ENCODE measurements at regions not wholly inside any gene's neighbourhood (a gene's known extent, or its start where the extent isn't known, plus 50 kb on each side); places are given as distances from the start of the nearest gene placed in this dataset.

- no peak overlapping the region for H3K27ac ChIP-seq
- TF ChIP-seq POLR2AphosphoS5 (IDR thresholded peaks at IDR 0.05) (no peak), CTCF (IDR thresholded peaks at IDR 0.05 in 8 of 11, conservative IDR thresholded peaks at IDR 0.05 in 3 of 11) (no peak), POLR2A (IDR thresholded peaks at IDR 0.05) (no peak)
- no peak for DNase-seq
- no peak overlapping the region for H3K4me3 ChIP-seq
- intact Hi-C loops (cut with DNase I; ENCODE audit: low total_unique reads): no loop called here
- H3K27me3 ChIP-seq (replicated peaks in 1 of 7): no peaks in the 10 kb centered on the region
- no peaks in the 10 kb centered on the region for H3K36me3 ChIP-seq
- H3K9me3 ChIP-seq: no peaks in the 10 kb centered on the region
- no peaks in the 10 kb centered on the region for H3K4me1 ChIP-seq
These were observed 178.1 kb downstream of the DDX3Y start for GRCh38 chrY:13082748-13083147.

GRCh38 chrY:13091575-13091974 is 186.9 kb downstream of the DDX3Y start:
- H3K4me3 ChIP-seq: no peak overlapping the region
- no peaks in the 10 kb centered on the region for H3K36me3 ChIP-seq
- H3K9me3 ChIP-seq: peaks cover 0 to 18% (median 0%) of the 10 kb centered on the region in 8 donors
- DNase-seq: no peak
- no peaks in the 10 kb centered on the region for H3K27me3 ChIP-seq (replicated peaks in 1 of 7)
- intact Hi-C loops (cut with DNase I; ENCODE audit: low total_unique reads): no loop called here
- TF ChIP-seq POLR2AphosphoS5 (IDR thresholded peaks at IDR 0.05): no peak
- TF ChIP-seq POLR2A (IDR thresholded peaks at IDR 0.05): no peak
- TF ChIP-seq CTCF (IDR thresholded peaks at IDR 0.05 in 8 of 11, conservative IDR thresholded peaks at IDR 0.05 in 3 of 11): no peak
- H3K4me1 ChIP-seq: no peaks in the 10 kb centered on the region
- 76 to 82% (median 76%) methylated on average over 5 of the region's 5 CpGs; no CpG with 5 or more reads in 2 of the 5 donors for WGBS, 5 donors
- no peak overlapping the region for H3K27ac ChIP-seq

- 17 to 36% (median 32%) methylated on average over 2 of the region's 2 CpGs; no CpG with 5 or more reads in 2 of the 5 donors for WGBS, 5 donors
- DNase-seq: no peak
- no peaks in the 10 kb centered on the region for H3K27me3 ChIP-seq (replicated peaks in 1 of 7)
- no peak overlapping the region for H3K4me3 ChIP-seq
- TF ChIP-seq POLR2A (IDR thresholded peaks at IDR 0.05) (no peak), POLR2AphosphoS5 (IDR thresholded peaks at IDR 0.05) (no peak)
- H3K9me3 ChIP-seq: peaks cover 0 to 18% (median 0%) of the 10 kb centered on the region in 8 donors
- intact Hi-C loops (cut with DNase I; ENCODE audit: low total_unique reads): no loop called here
- H3K27ac ChIP-seq: no peak overlapping the region
- no peaks in the 10 kb centered on the region for H3K4me1 ChIP-seq
- no peaks in the 10 kb centered on the region for H3K36me3 ChIP-seq
These were observed 188.3 kb downstream of the DDX3Y start for GRCh38 chrY:13092986-13093385.

- Histone ChIP-seq H3K4me1 (no peaks in the 10 kb centered on the region), H3K27me3 (replicated peaks in 1 of 7) (no peaks in the 10 kb centered on the region), H3K36me3 (no peaks in the 10 kb centered on the region), H3K27ac (no peak overlapping the region), H3K9me3 (peaks cover 0 to 14% (median 0%) of the 10 kb centered on the region in 8 donors), H3K4me3 (no peak overlapping the region)
- no peak for DNase-seq
- WGBS, 5 donors: 30 to 43% (median 35%) methylated on average over 3 of the region's 3 CpGs; no CpG with 5 or more reads in 2 of the 5 donors
- intact Hi-C loops (cut with DNase I; ENCODE audit: low total_unique reads): no loop called here
- TF ChIP-seq POLR2A (IDR thresholded peaks at IDR 0.05): no peak
- TF ChIP-seq CTCF (IDR thresholded peaks at IDR 0.05 in 8 of 11, conservative IDR thresholded peaks at IDR 0.05 in 3 of 11): no peak
- TF ChIP-seq POLR2AphosphoS5 (IDR thresholded peaks at IDR 0.05): no peak
These were observed 188.8 kb downstream of the DDX3Y start for GRCh38 chrY:13093461-13093860.

- peaks cover 0 to 4% (median 0%) of the 10 kb centered on the region in 8 donors for H3K9me3 ChIP-seq
- intact Hi-C loops (cut with DNase I; ENCODE audit: low total_unique reads): no loop called here
- no peaks in the 10 kb centered on the region for H3K36me3 ChIP-seq
- DNase-seq: no peak
- no peaks in the 10 kb centered on the region for H3K4me1 ChIP-seq
- WGBS, 5 donors: 66 to 75% (median 67%) methylated on average over 1 of the region's 1 CpG; no CpG with 5 or more reads in 2 of the 5 donors
- TF ChIP-seq CTCF (IDR thresholded peaks at IDR 0.05 in 8 of 11, conservative IDR thresholded peaks at IDR 0.05 in 3 of 11) (no peak), POLR2AphosphoS5 (IDR thresholded peaks at IDR 0.05) (no peak), POLR2A (IDR thresholded peaks at IDR 0.05) (no peak)
- H3K4me3 ChIP-seq: no peak overlapping the region
- no peaks in the 10 kb centered on the region for H3K27me3 ChIP-seq (replicated peaks in 1 of 7)
- no peak overlapping the region for H3K27ac ChIP-seq
These were observed 189.7 kb downstream of the DDX3Y start for GRCh38 chrY:13094411-13094810.
